HAP-1 (cell line): ENCODE measurements at regions not wholly inside any gene's neighbourhood (a gene's known extent, or its start where the extent isn't known, plus 50 kb on each side); places are given as distances from the start of the nearest gene placed in this dataset.

ENCODE experiments used
- DNase-seq, 2 experiments: peaks; one replicate each; pipeline ENCODE4 v3.0.0-alpha.2; 2016 to 2020; ENCODE audit warnings: low spot score in 2 of 2
- H3K27me3 ChIP-seq: fragments of 250-450 bp; sonication (Bioruptor Pico); 2 replicates; pipeline ENCODE4 v1.5.1; 2020; ENCODE audit warnings: low read depth, mild to moderate bottlenecking, moderate library complexity
- H3K36me3 ChIP-seq: fragments of 250-450 bp; sonication (Bioruptor Pico); replicated peaks from 2 replicates; pipeline ENCODE4 v1.5.1; 2020; ENCODE audit warnings: mild to moderate bottlenecking
- H3K4me1 ChIP-seq: fragments of 250-450 bp; sonication (Bioruptor Pico); 2 replicates; pipeline ENCODE4 v1.5.1; 2020; ENCODE audit warnings: mild to moderate bottlenecking
- H3K4me3 ChIP-seq: fragments of 250-450 bp; sonication (Bioruptor Pico); 2 replicates; pipeline ENCODE4 v1.5.1; 2020; ENCODE audit warnings: mild to moderate bottlenecking, moderate library complexity
- H3K9me3 ChIP-seq: fragments of 250-450 bp; sonication (Bioruptor Pico); 2 replicates; pipeline ENCODE4 v1.5.1; 2020; ENCODE audit warnings: mild to moderate bottlenecking, moderate library complexity
- in situ Hi-C: fragments of 300-500 bp; cut with MboI; formaldehyde crosslinking; loops from 3 replicates; pipeline ENCODE4 v1.14.3; 2020; ENCODE audit warnings: low sequenced_read_pairs, inconsistent platforms, mixed read lengths

DNA sequence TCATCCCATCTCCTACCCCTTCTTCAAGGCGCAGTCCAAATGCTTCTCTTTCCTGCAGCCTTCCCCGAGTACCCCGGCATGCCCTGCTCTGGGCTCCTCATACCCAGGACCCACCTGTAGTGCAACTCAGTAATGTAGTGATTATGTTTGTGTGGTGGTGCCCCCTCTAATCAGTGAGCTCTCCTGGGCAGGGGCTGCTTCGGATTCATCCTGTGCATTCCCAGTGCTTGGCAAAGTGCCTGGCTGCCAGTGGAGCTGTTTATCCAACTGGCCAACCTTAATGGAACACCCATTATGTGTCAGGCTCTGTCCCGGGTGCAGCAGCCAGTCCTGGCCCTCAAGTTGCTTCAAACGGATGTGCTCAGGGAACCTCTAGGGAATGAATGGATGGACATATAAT is 174.4 kb upstream of the LINGO1 start:
- DNase-seq = no peak
- H3K4me1 ChIP-seq = no peaks in the 10 kb centered on the region
- H3K27me3 ChIP-seq = no peaks in the 10 kb centered on the region
- in situ Hi-C loops = no loop called here
- H3K36me3 ChIP-seq = no peaks in the 10 kb centered on the region
- H3K9me3 ChIP-seq = no peaks in the 10 kb centered on the region
- no peak overlapping the region for H3K4me3 ChIP-seq

- H3K36me3 ChIP-seq = no peaks in the 10 kb centered on the region
- H3K4me1 ChIP-seq = no peaks in the 10 kb centered on the region
- no peaks in the 10 kb centered on the region for H3K27me3 ChIP-seq
- H3K9me3 ChIP-seq = no peaks in the 10 kb centered on the region
- no peak for DNase-seq
- in situ Hi-C loops = no loop called here
- H3K4me3 ChIP-seq = no peak overlapping the region
Measured at GRCh38 chr15:77804210-77804609, 171.5 kb upstream of the LINGO1 start.

DNA sequence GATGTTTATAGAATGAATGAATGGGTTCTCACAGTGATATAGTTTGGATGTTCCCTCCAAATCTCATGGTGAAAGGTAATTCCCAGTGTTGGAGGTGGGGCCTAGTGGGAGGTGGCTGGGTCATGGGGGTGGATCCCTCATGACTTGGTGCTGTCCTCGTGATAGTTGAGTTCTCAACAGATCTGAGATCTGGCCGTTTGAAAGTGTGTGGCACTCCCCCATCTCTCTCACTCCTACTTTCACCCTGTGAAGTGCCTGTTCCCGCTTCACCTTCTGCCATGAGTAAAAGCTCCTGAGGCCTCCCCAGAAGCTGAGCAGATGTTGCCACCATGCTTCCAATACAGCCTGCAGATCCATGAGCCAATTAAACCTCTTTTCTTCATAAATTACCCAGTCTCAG is 170.8 kb upstream of the LINGO1 start:
- DNase-seq = no peak
- H3K9me3 ChIP-seq = no peaks in the 10 kb centered on the region
- no peaks in the 10 kb centered on the region for H3K36me3 ChIP-seq
- no peaks in the 10 kb centered on the region for H3K27me3 ChIP-seq
- in situ Hi-C loops = no loop called here
- no peak overlapping the region for H3K4me3 ChIP-seq
- no peaks in the 10 kb centered on the region for H3K4me1 ChIP-seq

GRCh38 chr15:77800305-77800704 is 167.6 kb upstream of the LINGO1 start:
- Histone ChIP-seq H3K4me1 (no peaks in the 10 kb centered on the region), H3K36me3 (no peaks in the 10 kb centered on the region), H3K4me3 (no peak overlapping the region), H3K9me3 (no peaks in the 10 kb centered on the region), H3K27me3 (no peaks in the 10 kb centered on the region)
- in situ Hi-C loops = no loop called here
- DNase-seq = no peak

DNA sequence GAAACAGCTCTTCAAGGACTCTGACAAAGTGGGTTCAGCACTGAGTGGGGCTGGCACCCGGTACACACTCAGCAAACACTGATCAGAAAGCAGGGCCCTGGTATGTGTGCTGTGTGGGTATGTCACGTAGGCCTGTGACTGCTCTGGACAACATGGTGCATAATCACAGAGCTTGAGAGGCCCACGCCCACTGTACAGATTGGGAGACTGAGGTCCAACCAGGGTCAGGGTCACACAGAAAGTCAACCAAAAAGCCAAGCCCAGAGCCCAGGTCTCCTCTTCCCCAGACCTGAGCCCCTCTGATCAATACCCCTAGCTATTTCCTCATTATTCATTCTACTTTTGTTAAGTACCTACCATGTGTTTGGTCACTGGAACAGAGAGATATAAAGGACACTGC is 166.1 kb upstream of the LINGO1 start:
- in situ Hi-C loops = no loop called here
- DNase-seq = no peak
- H3K27me3 ChIP-seq = no peaks in the 10 kb centered on the region
- H3K4me3 ChIP-seq = no peak overlapping the region
- no peaks in the 10 kb centered on the region for H3K36me3 ChIP-seq
- H3K9me3 ChIP-seq = no peaks in the 10 kb centered on the region
- H3K4me1 ChIP-seq = no peaks in the 10 kb centered on the region

DNA sequence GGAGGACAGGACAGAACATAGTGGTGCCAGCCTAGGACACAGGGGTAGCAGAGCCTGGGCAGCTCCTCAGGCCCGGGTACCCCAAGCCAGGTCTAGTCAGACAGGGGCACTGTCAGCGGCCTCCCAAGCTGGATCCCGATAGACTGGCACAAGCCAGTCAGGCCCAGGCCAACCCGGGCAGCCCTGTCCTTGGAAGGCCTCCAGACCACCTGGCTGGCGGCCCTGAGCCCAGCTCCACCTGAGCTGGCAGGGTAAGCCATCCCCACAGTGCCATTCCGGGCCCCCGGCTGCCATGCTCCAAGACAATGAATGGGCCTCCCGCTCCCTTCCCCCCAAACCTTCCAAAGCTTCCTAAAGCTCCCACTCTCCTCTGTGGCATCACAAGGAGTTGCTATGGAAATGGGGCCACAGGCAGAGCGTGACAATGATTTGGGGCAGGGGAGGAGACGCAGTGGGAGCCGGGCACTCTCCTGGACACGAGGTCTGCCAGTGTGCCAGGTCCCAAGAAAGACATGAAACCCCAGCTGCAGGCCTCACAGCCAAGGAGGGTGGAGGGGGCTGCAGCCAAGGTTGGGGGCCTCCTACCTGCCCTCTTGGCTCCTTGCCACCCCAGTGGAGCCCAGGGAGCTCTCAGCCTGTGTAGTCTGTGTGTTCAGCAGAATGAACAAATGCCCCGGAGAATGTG is 165.6 kb upstream of the LINGO1 start:
- Histone ChIP-seq H3K4me3 (no peak overlapping the region), H3K36me3 (no peaks in the 10 kb centered on the region)

DNA sequence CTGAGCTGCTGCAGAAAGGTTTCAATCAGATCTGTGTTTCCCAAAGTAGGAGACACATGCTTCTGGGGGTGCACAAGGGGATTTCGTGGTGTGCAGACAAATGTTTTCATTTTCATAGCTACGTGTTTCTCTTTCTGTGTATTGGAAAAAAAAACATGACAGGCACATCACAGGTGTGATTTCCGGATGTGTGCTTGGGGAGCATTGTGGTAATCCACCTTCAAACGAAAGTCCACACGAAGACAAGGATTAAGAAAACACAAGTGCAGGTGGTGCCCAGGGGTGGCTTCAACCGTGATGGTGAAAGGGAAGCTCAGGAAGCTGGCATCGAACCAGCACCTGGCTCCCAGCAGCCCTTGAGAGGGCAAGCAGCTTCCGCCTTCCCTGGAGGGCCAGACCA is 164.6 kb upstream of the LINGO1 start:
- no peak for DNase-seq

More for the DNA sequence above, 165.6 kb upstream of the LINGO1 start:
- Histone ChIP-seq H3K9me3 (no peaks in the 10 kb centered on the region), H3K4me1 (no peaks in the 10 kb centered on the region), H3K27me3 (no peaks in the 10 kb centered on the region)
- DNase-seq = no peak
- in situ Hi-C loops = no loop called here

GRCh38 chr15:77796046-77796729 is 163.5 kb upstream of the LINGO1 start:
- in situ Hi-C loops = no loop called here

More for the DNA sequence above, 164.6 kb upstream of the LINGO1 start:
- Histone ChIP-seq H3K36me3 (no peaks in the 10 kb centered on the region), H3K27me3 (no peaks in the 10 kb centered on the region), H3K9me3 (no peaks in the 10 kb centered on the region), H3K4me1 (no peaks in the 10 kb centered on the region), H3K4me3 (no peak overlapping the region)
- in situ Hi-C loops = no loop called here

DNA sequence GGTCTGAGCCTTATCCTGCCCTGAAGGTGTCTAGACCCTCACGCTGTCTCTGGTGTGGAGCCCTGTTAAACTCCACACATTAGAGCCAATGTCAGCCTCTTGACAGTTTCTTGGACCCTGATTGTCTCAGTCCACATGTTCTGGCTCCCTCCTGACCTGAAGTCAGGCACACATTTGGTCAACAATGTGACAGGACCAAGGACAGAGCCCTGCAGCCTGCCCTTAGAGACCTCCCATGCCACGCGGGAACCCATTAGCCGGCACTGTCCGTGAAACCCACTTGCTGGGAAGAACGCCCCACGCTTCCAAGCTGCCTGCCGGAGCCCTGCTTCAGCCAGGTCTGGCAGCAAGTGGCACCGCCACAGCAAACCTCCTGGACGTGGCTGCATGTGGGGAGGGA is 162.7 kb upstream of the LINGO1 start:
- Histone ChIP-seq H3K9me3 (no peaks in the 10 kb centered on the region), H3K36me3 (no peaks in the 10 kb centered on the region), H3K4me3 (no peak overlapping the region), H3K4me1 (no peaks in the 10 kb centered on the region), H3K27me3 (no peaks in the 10 kb centered on the region)
- in situ Hi-C loops = no loop called here
- DNase-seq = no peak

More at GRCh38 chr15:77796046-77796729, 163.5 kb upstream of the LINGO1 start:
- DNase-seq = no peak
- no peaks in the 10 kb centered on the region for H3K4me1 ChIP-seq
- H3K36me3 ChIP-seq = no peaks in the 10 kb centered on the region
- H3K27me3 ChIP-seq = no peaks in the 10 kb centered on the region
- no peaks in the 10 kb centered on the region for H3K9me3 ChIP-seq
- no peak overlapping the region for H3K4me3 ChIP-seq

DNA sequence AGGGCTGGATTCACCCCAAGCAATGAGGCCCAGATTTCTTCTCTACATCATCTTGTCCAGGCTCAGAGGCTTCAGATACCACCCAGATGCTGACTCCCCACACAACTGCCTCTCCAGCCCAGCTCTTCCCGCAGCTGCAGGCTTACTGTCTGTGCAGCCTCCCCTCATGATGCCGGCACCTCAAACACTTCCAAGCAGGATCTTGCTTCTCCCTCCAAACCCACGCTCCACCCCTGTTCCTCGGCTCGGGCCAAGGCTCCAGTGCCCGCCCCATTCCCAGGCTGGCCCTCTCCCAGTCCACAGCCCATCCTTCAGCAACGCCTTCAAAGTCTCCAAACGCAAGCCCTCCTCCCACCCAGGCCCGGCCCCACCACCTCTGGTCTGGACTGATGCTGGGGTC is 159.2 kb upstream of the LINGO1 start:
- no peaks in the 10 kb centered on the region for H3K36me3 ChIP-seq
- H3K9me3 ChIP-seq = no peaks in the 10 kb centered on the region
- DNase-seq = no peak
- no peaks in the 10 kb centered on the region for H3K27me3 ChIP-seq
- H3K4me3 ChIP-seq = no peak overlapping the region
- in situ Hi-C loops = no loop called here
- no peaks in the 10 kb centered on the region for H3K4me1 ChIP-seq

DNA sequence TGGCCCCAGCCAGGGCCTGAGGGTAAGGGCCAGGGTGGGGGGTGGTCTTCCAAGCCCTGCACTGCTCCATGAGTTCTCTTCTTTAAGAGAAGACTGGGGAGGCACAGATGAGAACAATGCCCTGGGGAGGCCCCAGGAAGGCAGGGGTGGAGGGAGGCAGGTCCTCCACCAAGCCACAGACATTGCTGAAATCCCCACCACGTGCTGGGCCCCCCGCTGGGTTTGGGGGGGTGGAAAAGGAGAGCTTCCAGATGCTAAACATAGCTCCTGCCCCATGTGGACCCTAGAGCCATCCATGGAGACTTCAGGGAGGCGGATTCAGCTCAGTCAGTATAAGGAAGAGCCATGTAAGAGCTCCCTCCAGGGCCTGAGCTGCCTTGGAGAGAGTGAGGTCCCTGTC is 157.8 kb upstream of the LINGO1 start:
- DNase-seq = no peak
- in situ Hi-C loops = no loop called here
- H3K4me3 ChIP-seq = no peak overlapping the region
- no peaks in the 10 kb centered on the region for H3K27me3 ChIP-seq
- no peaks in the 10 kb centered on the region for H3K4me1 ChIP-seq
- no peaks in the 10 kb centered on the region for H3K36me3 ChIP-seq
- H3K9me3 ChIP-seq = no peaks in the 10 kb centered on the region

GRCh38 chr15:77786956-77787355 is 154.2 kb upstream of the LINGO1 start:
- no peaks in the 10 kb centered on the region for H3K9me3 ChIP-seq
- no peaks in the 10 kb centered on the region; the same call in 1 of the 2 replicates for H3K27me3 ChIP-seq
- in situ Hi-C loops = no loop called here
- no peak overlapping the region for H3K4me3 ChIP-seq
- no peaks in the 10 kb centered on the region for H3K36me3 ChIP-seq
- H3K4me1 ChIP-seq = peaks cover 9% of the 10 kb centered on the region
- no peak for DNase-seq

DNA sequence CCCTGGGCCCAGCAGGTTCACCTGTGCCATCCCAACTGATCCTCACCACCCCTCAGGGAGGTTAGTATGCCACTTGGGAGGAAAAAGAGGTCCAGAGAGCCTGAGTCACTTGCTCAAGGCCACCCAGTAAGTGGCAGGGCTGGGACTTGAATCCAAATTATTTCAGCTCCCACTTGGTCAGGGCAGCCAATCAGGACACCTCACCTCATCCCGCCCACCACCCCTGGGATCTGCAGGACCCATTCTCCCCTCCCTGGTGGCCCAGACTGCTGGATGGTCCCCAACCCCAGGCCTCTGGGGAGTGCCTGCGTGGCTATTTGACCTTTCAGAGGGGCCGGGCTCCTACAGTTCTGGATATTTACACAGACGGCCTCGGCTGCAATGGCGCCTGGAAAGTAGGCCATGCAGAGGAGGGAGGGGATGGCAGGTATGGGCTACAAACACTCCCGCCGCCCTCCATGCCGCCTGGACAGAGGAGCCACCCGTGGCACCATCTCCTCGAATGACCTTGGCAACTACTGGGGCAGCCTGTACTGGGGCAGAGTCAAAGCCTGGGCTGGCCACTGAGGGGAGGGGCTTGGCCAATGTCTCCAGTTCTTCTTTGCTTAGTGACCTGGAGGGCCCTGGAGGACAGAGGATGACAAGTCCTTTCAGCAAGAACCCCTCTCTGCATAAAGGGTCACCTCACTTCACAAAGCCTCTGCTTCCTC is 153.6 kb upstream of the LINGO1 start:
- no peaks in the 10 kb centered on the region for H3K36me3 ChIP-seq
- no peaks in the 10 kb centered on the region; the same call in 1 of the 2 replicates for H3K27me3 ChIP-seq
- H3K4me3 ChIP-seq = no peak overlapping the region
- peaks cover 9% of the 10 kb centered on the region for H3K4me1 ChIP-seq
- H3K9me3 ChIP-seq = no peaks in the 10 kb centered on the region
- in situ Hi-C loops = no loop called here
- no peak for DNase-seq
